ENCODE measurements at regions not wholly inside any gene's neighbourhood (a gene's known extent, or its start where the extent isn't known, plus 50 kb on each side); places are given as distances from the start of the nearest gene placed in this dataset.

GRCh38 chr1:94325377-94326302 lies 88.3 kb upstream of the ARHGAP29 start:
- H3K9ac ChIP-seq (ENCODE audit: low read depth in 2 of 2, low read length in 2 of 2), result no peak overlapping the region
- H3K4me1 ChIP-seq, result no peaks in the 10 kb centered on the region
- H3K27me3 ChIP-seq, result no peaks in the 10 kb centered on the region
- DNase-seq, result no peak
- intact Hi-C loops (cut with DNase I), result loop anchor here (5.0 kb wide), 1 partner anchor 78 kb away; no protein-coding TSS in a partner anchor
- H3K27ac ChIP-seq, result no peak overlapping the region
- H3K9me3 ChIP-seq, result no peaks in the 10 kb centered on the region
- TF ChIP-seq, protein P1, sequence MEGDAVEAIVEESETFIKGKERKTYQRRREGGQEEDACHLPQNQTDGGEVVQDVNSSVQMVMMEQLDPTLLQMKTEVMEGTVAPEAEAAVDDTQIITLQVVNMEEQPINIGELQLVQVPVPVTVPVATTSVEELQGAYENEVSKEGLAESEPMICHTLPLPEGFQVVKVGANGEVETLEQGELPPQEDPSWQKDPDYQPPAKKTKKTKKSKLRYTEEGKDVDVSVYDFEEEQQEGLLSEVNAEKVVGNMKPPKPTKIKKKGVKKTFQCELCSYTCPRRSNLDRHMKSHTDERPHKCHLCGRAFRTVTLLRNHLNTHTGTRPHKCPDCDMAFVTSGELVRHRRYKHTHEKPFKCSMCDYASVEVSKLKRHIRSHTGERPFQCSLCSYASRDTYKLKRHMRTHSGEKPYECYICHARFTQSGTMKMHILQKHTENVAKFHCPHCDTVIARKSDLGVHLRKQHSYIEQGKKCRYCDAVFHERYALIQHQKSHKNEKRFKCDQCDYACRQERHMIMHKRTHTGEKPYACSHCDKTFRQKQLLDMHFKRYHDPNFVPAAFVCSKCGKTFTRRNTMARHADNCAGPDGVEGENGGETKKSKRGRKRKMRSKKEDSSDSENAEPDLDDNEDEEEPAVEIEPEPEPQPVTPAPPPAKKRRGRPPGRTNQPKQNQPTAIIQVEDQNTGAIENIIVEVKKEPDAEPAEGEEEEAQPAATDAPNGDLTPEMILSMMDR (IDR thresholded peaks at IDR 0.05), result no peak
- no peak overlapping the region for H3K4me3 ChIP-seq
- no peaks in the 10 kb centered on the region for H3K36me3 ChIP-seq

DNA sequence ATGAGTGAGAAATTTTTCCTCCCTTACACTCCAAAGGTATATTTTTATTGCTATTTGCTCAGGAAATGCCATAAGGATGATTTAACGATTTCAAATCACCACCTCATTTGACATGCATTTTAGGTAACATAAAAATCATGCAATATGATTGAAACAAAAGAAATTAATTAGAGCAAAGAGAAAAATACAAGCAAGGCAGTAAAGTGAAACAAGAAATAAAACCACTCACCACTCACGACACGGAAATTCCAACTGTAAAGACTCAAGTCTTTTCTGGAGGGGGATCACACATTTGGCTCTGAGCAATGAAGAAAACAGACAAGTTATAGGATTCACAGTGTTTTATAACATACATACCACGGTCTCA lies 86.8 kb upstream of the ARHGAP29 start:
- TF ChIP-seq, protein P1 (IDR thresholded peaks at IDR 0.05), result no peak
- Histone ChIP-seq H3K27me3 (no peaks in the 10 kb centered on the region), H3K36me3 (no peaks in the 10 kb centered on the region), H3K9ac (ENCODE audit: low read depth in 2 of 2, low read length in 2 of 2) (no peak overlapping the region), H3K4me3 (no peak overlapping the region), H3K9me3 (no peaks in the 10 kb centered on the region), H3K4me1 (no peaks in the 10 kb centered on the region), H3K27ac (no peak overlapping the region)
- no peak for DNase-seq
- intact Hi-C loops (cut with DNase I), result no loop called here

GRCh38 chr1:94323311-94324177 lies 86.2 kb upstream of the ARHGAP29 start:
- Histone ChIP-seq H3K4me1 (no peaks in the 10 kb centered on the region), H3K9ac (ENCODE audit: low read depth in 2 of 2, low read length in 2 of 2) (no peak overlapping the region), H3K36me3 (no peaks in the 10 kb centered on the region), H3K4me3 (no peak overlapping the region), H3K9me3 (no peaks in the 10 kb centered on the region), H3K27me3 (no peaks in the 10 kb centered on the region), H3K27ac (no peak overlapping the region)
- TF ChIP-seq, protein P1 (IDR thresholded peaks at IDR 0.05), result no peak
- no peak for DNase-seq
- intact Hi-C loops (cut with DNase I), result no loop called here

DNA sequence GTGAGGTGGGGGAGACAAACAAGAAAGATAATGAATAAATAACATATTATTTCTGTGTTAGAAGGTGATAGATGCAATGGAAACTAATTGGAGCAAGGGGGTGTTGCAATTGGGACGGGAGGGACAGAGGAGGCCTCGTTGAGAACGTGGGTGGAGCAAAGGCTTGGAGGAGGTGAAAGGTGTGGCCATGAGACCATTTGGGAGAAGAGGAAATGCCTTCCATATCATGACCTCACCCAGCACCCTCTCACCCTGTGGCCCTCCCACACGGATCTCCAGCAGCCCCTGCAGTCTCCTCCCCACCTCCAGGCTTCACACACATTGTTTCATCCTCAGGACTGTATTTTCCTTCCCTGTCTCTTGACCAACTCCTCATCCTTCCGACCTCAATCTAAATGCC lies 85.3 kb upstream of the ARHGAP29 start:
- H3K27ac ChIP-seq, result no peak overlapping the region
- no peak overlapping the region for H3K4me3 ChIP-seq
- H3K4me1 ChIP-seq, result no peaks in the 10 kb centered on the region
- no peaks in the 10 kb centered on the region for H3K27me3 ChIP-seq
- TF ChIP-seq, protein P1 (IDR thresholded peaks at IDR 0.05), result no peak
- H3K9me3 ChIP-seq, result no peaks in the 10 kb centered on the region
- DNase-seq, result no peak
- no peaks in the 10 kb centered on the region for H3K36me3 ChIP-seq
- intact Hi-C loops (cut with DNase I), result no loop called here
- no peak overlapping the region for H3K9ac ChIP-seq (ENCODE audit: low read depth in 2 of 2, low read length in 2 of 2)

DNA sequence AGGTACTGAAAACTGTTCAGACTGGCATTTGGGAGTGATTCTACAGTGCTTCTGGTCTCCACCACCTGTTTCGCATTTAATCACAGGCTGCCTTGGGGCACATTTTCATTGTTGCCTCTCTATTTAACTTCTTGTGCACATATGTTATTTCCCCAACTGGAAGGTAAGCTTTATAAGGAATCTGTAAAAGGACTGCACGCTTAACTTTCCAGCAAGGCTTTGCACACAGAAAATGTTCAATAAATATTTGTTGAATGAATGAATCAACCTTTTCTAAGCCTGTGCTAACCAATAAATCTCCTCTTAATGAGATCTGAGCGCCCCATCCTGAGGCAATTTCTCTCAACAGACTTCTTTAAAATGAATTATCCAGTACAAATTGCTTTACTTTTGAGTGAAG lies 84.3 kb upstream of the ARHGAP29 start:
- intact Hi-C loops (cut with DNase I), result no loop called here
- Histone ChIP-seq H3K9ac (ENCODE audit: low read depth in 2 of 2, low read length in 2 of 2) (no peak overlapping the region), H3K36me3 (no peaks in the 10 kb centered on the region), H3K9me3 (no peaks in the 10 kb centered on the region), H3K27ac (no peak overlapping the region), H3K4me3 (no peak overlapping the region), H3K27me3 (no peaks in the 10 kb centered on the region), H3K4me1 (no peaks in the 10 kb centered on the region)
- no peak for DNase-seq
- TF ChIP-seq, protein P1 (IDR thresholded peaks at IDR 0.05), result no peak
